GM12878 (cell line): ENCODE measurements at regions not wholly inside any gene's neighbourhood (a gene's known extent, or its start where the extent isn't known, plus 50 kb on each side); places are given as distances from the start of the nearest gene placed in this dataset.

ENCODE experiments used
- BACH1 ChIP-seq: fragments of 450-650 bp; IDR thresholded peaks from 2 replicates; pipeline ENCODE4 v1.6.1; 2017; ENCODE audit warnings: mild to moderate bottlenecking, borderline replicate concordance
- ETV6 ChIP-seq, 2 experiments: fragments of 450-650 bp in 1 of 2; IDR thresholded peaks in 1 of 2; conservative IDR thresholded peaks in 1 of 2; 2 replicates each; pipeline ENCODE4 v1.6.1; 2014; ENCODE audit warnings: antibody characterized with exemption in 1 of 2, borderline replicate concordance in 1 of 2, low read depth in 1 of 2, mild to moderate bottlenecking in 1 of 2, moderate library complexity in 1 of 2
- LARP7 ChIP-seq: fragments of 450-650 bp; IDR thresholded peaks from 2 replicates; pipeline ENCODE4 v1.6.1; 2017; ENCODE audit warnings: mild to moderate bottlenecking
- NR2C1 ChIP-seq: fragments of 450-650 bp; IDR thresholded peaks from 2 replicates; pipeline ENCODE4 v1.6.1; 2017; ENCODE audit warnings: antibody characterized with exemption, mild to moderate bottlenecking, moderate library complexity
- STAT3 ChIP-seq: IDR thresholded peaks from 2 replicates; pipeline ENCODE4 v1.6.1; 2011; ENCODE audit warnings: low read depth, low read length, improper control_type of control experiment
- TBL1XR1 ChIP-seq: IDR thresholded peaks from 2 replicates; pipeline ENCODE4 v1.6.1; 2012; ENCODE audit warnings: low read depth, low read length, improper control_type of control experiment
- TCF12 ChIP-seq: IDR thresholded peaks from 2 replicates; pipeline ENCODE4 v1.6.1; 2011; ENCODE audit warnings: low read depth, mild to moderate bottlenecking, low read length
- YBX1 ChIP-seq: fragments of 450-650 bp; IDR thresholded peaks from 2 replicates; pipeline ENCODE4 v1.6.1; 2016; ENCODE audit warnings: antibody characterized with exemption
- TF ChIP-seq, protein P1 (sequence below): fragments of 450-650 bp; IDR thresholded peaks from 2 replicates; pipeline ENCODE4 v1.6.1; 2017; ENCODE audit warnings: mild to moderate bottlenecking, low read depth, inconsistent platforms; ENCODE audit not compliant: poor library complexity, severe bottlenecking
- TF ChIP-seq, protein P2 (sequence below): fragments of 450-650 bp; IDR thresholded peaks from 2 replicates; pipeline ENCODE4 v1.6.1; 2016; ENCODE audit warnings: mild to moderate bottlenecking, moderate library complexity, borderline replicate concordance
- TF ChIP-seq, protein P3 (sequence below): IDR thresholded peaks from 2 replicates; pipeline ENCODE4 v1.6.1; 2011; ENCODE audit warnings: low read depth, mild to moderate bottlenecking, low read length, moderate library complexity, borderline replicate concordance; ENCODE audit errors: extremely low read depth

DNA sequence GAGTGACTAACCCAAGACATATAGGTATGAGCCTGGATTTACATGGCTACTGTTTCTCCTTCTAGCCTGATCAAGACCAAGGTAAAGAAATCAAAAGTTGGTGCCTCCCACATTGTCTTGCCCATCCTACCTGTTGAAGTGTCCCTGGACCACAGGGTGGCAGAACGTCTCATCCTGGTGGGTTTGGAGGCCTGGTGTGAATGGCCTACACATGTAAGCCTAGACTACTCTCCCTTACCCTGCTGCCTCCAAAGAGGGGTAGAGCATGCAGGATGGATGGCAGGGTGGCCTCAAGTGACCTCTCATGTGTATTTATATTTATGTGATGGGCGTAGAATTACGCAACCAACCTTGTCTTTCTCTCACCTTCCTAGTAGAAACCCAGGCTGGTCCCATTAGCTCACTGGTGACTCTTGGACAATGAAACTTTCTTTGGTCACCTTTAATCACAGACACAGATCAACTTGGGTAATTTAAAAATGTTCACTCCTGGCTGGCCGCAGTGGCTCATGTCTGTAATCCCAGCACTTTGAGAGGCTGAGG is 73.3 kb upstream of the SOD3 start (continued):
- TF ChIP-seq, protein P1, sequence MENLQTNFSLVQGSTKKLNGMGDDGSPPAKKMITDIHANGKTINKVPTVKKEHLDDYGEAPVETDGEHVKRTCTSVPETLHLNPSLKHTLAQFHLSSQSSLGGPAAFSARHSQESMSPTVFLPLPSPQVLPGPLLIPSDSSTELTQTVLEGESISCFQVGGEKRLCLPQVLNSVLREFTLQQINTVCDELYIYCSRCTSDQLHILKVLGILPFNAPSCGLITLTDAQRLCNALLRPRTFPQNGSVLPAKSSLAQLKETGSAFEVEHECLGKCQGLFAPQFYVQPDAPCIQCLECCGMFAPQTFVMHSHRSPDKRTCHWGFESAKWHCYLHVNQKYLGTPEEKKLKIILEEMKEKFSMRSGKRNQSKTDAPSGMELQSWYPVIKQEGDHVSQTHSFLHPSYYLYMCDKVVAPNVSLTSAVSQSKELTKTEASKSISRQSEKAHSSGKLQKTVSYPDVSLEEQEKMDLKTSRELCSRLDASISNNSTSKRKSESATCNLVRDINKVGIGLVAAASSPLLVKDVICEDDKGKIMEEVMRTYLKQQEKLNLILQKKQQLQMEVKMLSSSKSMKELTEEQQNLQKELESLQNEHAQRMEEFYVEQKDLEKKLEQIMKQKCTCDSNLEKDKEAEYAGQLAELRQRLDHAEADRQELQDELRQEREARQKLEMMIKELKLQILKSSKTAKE = no peak
- TF ChIP-seq TCF12 = no peak
- no peak for TF ChIP-seq YBX1
- TF ChIP-seq ETV6 (conservative IDR thresholded peaks at IDR 0.05 in 1 of 2, IDR thresholded peaks at IDR 0.05 in 1 of 2; ENCODE audit: borderline replicate concordance in 1 of 2, low read depth in 1 of 2) = no peak
- TF ChIP-seq TBL1XR1 = no peak
- TF ChIP-seq BACH1 = no peak
- no peak for TF ChIP-seq STAT3
- no peak for TF ChIP-seq NR2C1
- TF ChIP-seq, protein P2, sequence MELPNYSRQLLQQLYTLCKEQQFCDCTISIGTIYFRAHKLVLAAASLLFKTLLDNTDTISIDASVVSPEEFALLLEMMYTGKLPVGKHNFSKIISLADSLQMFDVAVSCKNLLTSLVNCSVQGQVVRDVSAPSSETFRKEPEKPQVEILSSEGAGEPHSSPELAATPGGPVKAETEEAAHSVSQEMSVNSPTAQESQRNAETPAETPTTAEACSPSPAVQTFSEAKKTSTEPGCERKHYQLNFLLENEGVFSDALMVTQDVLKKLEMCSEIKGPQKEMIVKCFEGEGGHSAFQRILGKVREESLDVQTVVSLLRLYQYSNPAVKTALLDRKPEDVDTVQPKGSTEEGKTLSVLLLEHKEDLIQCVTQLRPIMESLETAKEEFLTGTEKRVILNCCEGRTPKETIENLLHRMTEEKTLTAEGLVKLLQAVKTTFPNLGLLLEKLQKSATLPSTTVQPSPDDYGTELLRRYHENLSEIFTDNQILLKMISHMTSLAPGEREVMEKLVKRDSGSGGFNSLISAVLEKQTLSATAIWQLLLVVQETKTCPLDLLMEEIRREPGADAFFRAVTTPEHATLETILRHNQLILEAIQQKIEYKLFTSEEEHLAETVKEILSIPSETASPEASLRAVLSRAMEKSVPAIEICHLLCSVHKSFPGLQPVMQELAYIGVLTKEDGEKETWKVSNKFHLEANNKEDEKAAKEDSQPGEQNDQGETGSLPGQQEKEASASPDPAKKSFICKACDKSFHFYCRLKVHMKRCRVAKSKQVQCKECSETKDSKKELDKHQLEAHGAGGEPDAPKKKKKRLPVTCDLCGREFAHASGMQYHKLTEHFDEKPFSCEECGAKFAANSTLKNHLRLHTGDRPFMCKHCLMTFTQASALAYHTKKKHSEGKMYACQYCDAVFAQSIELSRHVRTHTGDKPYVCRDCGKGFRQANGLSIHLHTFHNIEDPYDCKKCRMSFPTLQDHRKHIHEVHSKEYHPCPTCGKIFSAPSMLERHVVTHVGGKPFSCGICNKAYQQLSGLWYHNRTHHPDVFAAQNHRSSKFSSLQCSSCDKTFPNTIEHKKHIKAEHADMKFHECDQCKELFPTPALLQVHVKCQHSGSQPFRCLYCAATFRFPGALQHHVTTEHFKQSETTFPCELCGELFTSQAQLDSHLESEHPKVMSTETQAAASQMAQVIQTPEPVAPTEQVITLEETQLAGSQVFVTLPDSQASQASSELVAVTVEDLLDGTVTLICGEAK = no peak
- TF ChIP-seq, protein P3, sequence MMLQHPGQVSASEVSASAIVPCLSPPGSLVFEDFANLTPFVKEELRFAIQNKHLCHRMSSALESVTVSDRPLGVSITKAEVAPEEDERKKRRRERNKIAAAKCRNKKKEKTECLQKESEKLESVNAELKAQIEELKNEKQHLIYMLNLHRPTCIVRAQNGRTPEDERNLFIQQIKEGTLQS = no peak
- TF ChIP-seq LARP7 = no peak
